ENCODE measurements at regions not wholly inside any gene's neighbourhood (a gene's known extent, or its start where the extent isn't known, plus 50 kb on each side); places are given as distances from the start of the nearest gene placed in this dataset.

GRCh38 chr21:16074950-16075489 lies 345.2 kb downstream of the USP25 start:
- DNase-seq: no peak

GRCh38 chr21:16075649-16076282 lies 346.0 kb downstream of the USP25 start:
- DNase-seq: no peak

GRCh38 chr21:16076465-16076864 lies 346.7 kb downstream of the USP25 start:
- DNase-seq: no peak

GRCh38 chr21:16078382-16078781 lies 348.6 kb downstream of the USP25 start:
- no peak for DNase-seq

- DNase-seq: no peak
Measured at GRCh38 chr21:16079830-16080229, 350.0 kb downstream of the USP25 start.

GRCh38 chr21:16081304-16081703 lies 351.5 kb downstream of the USP25 start:
- no peak for DNase-seq

GRCh38 chr21:16082038-16082816 lies 352.4 kb downstream of the USP25 start:
- DNase-seq: peak; percentile 32

GRCh38 chr21:16084776-16085364 lies 355.1 kb downstream of the USP25 start:
- DNase-seq: no peak

GRCh38 chr21:16085421-16085820 lies 355.6 kb downstream of the USP25 start:
- no peak for DNase-seq

- DNase-seq: no peak
Measured at GRCh38 chr21:16086121-16086520, 356.3 kb downstream of the USP25 start.

GRCh38 chr21:16086936-16087335 lies 357.2 kb downstream of the USP25 start:
- no peak for DNase-seq

GRCh38 chr21:16087523-16087922 lies 357.7 kb downstream of the USP25 start:
- DNase-seq: no peak

- DNase-seq: no peak
Measured at GRCh38 chr21:16088056-16088455, 358.3 kb downstream of the USP25 start.

- no peak for DNase-seq
Measured at GRCh38 chr21:16095005-16095404, 365.2 kb downstream of the USP25 start.

- no peak for DNase-seq
Measured at GRCh38 chr21:16096988-16097387, 367.2 kb downstream of the USP25 start.

GRCh38 chr21:16102113-16102512 lies 372.3 kb downstream of the USP25 start:
- DNase-seq: no peak

GRCh38 chr21:16108561-16109075 lies 378.8 kb downstream of the USP25 start:
- no peak for DNase-seq

- no peak for DNase-seq
Measured at GRCh38 chr21:16113052-16113715, 383.4 kb downstream of the USP25 start.

GRCh38 chr21:16115461-16115860 lies 385.7 kb downstream of the USP25 start:
- no peak for DNase-seq

- DNase-seq: no peak
Measured at GRCh38 chr21:16116069-16116468, 386.3 kb downstream of the USP25 start.

GRCh38 chr21:16116798-16117197 lies 387.0 kb downstream of the USP25 start:
- DNase-seq: no peak

- DNase-seq: no peak
Measured at GRCh38 chr21:16117331-16117730, 387.5 kb downstream of the USP25 start.
